T47D (cell line): ENCODE measurements at regions not wholly inside any gene's neighbourhood (a gene's known extent, or its start where the extent isn't known, plus 50 kb on each side); places are given as distances from the start of the nearest gene placed in this dataset.
"Not testable (repeated sequence)": the region's sequence is repeated elsewhere in the genome, so short reads cannot be mapped to it uniquely, and the experiment has no call there.

Experiments
- DNase-seq, 2 experiments: peaks; one replicate each; pipeline versions ENCODE4 v3.0.0 to v3.0.0-alpha.2; 2011 to 2012; ENCODE audit warnings: low read depth in 1 of 2, low spot score in 1 of 2
- JUND ChIP-seq: IDR thresholded peaks from 2 replicates; pipeline ENCODE4 v1.6.1; 2012; ENCODE audit warnings: low read depth
- in situ Hi-C: cut with HindIII; loops from 2 replicates; pipeline ENCODE4 v1.10.0; 2016; ENCODE audit warnings: low sequenced_read_pairs, low pct_unique_long_range_greater_than_20kb

DNA sequence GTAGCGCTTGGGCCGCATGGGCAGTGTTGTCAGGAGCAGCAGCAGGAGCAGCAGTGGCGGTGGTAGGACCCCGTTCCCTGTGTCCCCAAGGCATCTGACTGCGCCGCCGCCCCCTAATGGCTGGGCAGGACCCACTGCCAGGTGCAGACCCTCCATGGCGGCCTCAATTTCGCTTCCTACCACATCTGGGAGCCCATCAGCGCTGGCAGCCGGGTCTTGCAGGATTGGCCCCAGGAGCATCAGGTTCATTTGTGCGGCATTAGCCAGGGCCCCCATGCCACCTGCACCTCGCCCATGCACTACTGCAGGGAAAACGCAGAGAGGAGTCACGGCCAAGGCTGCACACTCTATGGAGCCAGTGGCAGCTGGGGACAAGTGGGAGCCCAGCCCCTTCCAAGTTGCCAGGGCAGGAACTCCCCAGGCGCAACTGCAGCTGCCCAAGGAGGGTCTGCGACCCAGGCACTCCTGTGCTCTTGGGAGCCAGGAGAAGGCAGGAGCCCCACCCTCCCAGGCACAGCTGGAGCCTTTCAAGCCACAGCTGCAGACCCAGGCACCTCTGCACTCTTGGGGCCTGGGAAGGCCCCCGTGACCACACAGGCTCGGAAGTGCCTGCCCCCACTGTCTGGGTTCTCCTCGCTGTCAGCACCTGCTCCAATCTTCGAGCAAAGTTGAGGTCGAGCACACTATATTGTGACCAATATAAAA, 594.2 kb downstream of the KCNJ18 start:
- no peak for DNase-seq
- in situ Hi-C loops = no loop called here
- TF ChIP-seq JUND = no peak

DNA sequence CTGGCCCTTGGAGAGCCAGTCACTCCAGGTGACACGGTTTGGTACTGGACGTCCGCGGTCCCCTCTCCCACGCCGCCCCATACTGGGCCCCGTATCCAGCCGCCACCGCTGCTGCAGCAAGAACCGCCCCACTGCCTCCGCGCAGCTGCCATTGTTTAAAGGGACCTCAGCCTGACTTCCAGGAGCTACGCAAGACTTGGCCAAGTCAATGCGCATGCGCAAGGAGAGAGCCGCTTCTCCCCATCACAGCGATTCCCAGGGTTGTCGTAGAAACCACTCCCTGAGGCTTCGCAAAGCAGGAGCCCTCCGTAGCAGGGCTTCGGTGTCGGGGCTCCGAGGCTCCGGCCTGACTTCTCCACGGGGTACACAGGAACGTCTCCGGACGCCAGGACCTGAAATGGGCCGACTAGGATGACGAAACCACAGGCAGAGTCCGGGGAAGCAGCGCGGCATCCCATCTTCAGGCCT, 606.2 kb downstream of the KCNJ18 start:
- in situ Hi-C loops = not testable (repeated sequence)

DNA sequence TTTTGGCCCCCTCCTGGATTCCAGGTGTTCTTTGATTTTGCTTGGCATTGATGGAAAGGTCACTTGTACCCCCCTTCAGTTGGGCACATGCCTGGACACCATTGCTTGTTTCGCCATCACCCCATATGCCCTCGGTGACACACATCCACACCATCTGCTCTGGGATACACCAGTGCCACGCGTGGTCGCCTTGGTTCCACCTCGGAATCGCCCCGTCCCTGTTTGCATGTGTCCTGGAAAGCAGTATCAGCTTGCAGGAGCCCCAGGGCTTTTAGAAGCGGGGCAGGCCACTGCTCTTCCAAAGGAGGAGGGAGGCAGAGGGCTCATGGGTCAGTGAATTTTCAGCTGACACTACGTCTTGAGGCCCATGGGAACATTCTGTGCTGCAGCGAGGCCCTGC, 607.9 kb downstream of the KCNJ18 start:
- no peak for TF ChIP-seq JUND
- in situ Hi-C loops = no loop called here
- no peak for DNase-seq

More for the DNA sequence above, 606.2 kb downstream of the KCNJ18 start:
- peak; percentile 33 to 66 for DNase-seq

DNA sequence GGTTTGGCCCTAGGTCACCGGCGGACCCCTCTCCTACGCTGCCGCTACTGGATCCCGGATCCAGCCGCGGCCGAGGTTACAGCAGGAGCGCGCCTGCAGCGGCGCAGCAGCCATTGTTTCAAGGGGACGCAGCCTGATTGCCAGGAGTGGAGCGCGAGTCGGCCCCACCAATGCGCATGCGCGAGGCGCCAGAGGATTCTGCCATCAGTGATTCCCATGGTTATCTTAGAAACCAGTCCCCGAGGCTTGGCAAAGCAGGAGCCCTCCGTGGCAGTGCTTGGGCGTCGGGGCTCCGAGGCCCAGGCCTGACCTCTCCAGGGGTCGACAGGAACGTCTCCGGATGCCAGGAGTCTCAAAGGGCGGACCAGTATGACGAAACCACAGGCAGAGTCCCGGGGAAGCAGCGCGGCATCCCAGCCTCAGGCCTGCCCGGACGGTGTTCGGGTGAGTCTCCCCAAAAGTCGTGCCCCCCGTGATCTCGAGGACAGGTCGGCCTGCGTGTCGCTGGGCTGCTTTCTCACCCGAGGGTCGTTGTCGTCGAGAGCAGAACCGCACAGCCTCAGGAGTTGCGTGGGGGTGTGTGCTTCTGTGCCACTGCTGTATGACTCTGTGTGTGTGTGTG, 608.5 kb downstream of the KCNJ18 start:
- no peak for DNase-seq
- no peak for TF ChIP-seq JUND
- in situ Hi-C loops = no loop called here

DNA sequence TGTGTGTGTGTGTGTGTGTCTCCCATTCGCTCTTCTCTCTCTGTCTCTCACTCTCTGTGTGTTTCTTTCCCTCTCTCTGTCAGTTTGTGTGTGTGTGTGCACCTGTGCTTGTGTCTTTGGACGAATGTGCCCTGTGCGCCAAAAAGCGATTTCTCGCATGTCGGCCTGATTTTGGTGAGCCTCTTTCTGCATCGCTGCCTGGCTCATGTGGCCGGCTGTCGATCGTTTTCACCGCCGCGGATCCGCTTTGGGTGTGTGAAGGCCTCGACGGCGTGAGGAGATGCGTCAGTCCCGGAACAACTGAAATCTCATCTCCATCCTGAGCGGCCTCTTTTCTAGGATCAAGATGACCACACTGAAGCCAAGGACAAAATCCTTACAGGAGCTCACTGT, 609.0 kb downstream of the KCNJ18 start:
- in situ Hi-C loops = no loop called here
- DNase-seq = no peak
- TF ChIP-seq JUND = no peak

DNA sequence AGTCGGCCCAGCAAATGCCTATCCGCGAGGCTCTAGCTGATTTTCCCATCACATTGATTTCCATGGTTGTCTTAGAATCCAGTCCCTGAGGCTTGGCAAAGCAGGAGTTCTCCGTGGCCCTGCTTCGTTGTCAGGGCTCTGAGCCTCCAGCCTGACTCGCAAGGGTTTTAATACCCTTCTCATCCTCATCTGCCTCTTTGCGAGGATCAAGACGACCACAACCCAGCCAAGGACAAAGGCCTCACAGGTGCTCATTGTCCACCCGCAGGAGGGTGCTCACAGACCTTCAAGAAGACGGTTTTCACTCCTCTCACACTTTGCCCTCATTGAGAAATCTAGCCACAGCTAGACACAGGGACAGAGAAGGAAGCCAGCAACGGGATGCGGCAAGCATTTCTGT, 610.8 kb downstream of the KCNJ18 start:
- TF ChIP-seq JUND = no peak
- in situ Hi-C loops = no loop called here
- DNase-seq = no peak

DNA sequence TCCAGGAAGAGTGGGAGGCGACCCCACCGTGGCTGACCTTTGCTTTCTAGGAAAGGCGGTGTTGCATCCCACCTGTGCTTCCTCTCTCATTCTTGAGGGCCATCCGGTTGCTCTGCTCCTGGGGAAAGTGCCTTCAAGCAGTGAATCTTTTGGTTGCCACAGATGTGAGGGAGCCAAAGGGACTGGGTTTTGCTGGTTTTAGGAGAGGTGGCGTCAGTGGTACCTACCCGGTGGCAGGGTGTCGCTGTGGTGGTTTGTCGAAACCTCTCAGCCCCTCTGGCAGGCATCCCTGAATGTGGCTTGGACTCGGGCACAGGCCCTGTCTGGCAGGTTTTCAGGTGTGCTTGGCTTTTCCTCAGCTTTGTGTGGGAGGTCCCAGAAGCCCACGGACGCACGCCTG, 611.5 kb downstream of the KCNJ18 start:
- no peak for DNase-seq
- TF ChIP-seq JUND = no peak
- in situ Hi-C loops = no loop called here

DNA sequence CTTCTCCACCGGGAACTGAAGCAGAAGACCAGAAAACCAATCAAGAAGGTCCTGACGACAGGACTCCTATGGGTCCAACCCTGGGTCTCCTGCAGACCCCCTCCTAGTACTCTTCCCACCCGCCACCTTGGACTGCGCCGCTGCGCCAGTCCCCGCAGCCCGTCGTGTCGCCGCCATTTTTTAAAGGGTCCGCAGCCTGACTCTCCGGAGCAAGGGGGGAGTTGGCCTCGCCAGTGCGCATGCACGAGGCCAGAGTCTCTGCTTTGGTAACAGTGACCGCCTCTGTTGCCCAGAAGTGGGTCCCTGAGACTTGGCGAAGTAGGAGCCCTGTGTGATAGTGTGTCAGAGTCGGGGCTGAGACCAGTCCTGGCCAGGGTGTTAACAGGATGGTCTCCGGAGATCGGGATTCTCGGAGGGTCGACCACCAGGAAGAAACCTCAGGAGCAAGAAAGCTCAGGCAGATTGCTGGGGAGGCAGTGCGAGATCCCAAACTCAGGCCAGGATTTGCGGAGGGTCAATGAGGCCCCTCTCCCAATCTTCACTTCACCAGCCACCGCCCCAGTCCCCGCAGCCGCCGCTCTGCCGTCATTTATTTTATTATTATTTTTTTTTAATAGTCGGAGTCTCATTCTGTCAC, 612.5 kb downstream of the KCNJ18 start:
- DNase-seq = no peak
- in situ Hi-C loops = no loop called here
- no peak for TF ChIP-seq JUND

DNA sequence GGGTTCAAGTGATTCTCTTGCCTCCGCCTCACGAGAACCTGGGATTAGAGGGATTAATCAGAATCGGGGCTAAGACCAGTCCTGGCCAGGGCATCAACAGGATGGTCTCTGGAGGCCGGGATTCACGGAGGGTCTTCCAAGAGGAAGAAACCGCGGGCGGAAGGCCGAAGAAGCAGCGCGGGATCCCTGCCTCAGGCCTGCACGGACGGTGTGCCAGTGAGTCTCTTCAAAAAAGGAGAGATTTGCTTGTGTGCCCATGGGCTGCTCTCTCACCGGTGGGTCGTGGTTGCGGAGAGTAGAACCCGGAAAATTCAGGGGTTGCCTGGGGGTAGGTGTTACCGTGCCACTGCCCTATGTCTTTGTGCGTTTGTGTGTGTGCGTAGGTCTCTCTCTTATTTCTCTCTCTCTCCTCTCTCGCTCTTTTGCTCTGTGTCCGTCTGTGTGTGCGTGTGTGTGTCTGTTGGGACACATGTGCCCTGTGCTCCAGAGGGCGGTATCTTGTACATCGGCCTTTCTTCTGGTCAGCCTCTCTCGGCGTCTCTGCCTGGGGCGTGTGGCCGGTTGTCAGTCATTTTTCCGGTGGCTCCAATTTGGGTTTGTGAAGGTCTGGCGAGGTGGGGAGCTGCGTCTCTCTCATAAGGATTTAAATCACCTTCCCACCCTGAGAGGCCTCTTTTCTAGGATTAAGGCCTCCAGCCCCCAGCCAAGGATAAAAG, 613.2 kb downstream of the KCNJ18 start:
- no peak for TF ChIP-seq JUND
- no peak for DNase-seq
- in situ Hi-C loops = no loop called here

DNA sequence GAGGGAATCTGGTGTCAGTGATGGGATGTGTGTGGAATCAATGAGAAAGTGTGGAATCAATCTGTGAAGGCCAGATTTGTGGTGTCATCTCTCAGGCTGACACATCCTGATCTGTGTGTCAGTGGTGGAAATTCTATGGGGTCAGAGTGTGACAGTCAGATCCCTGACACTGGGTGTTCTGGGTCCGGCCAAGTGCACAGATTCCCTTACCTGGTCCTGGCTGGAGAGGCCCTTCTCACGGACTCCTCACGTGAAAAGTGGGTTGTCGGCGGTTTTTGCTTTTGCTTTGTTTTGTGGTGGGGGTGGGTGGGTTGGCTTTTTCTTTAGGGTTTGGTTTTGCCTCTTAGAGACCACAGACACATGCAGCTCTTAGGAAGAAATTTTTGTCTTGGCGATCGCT, 618.0 kb downstream of the KCNJ18 start:
- DNase-seq, in situ Hi-C loops: not testable (repeated sequence)

DNA sequence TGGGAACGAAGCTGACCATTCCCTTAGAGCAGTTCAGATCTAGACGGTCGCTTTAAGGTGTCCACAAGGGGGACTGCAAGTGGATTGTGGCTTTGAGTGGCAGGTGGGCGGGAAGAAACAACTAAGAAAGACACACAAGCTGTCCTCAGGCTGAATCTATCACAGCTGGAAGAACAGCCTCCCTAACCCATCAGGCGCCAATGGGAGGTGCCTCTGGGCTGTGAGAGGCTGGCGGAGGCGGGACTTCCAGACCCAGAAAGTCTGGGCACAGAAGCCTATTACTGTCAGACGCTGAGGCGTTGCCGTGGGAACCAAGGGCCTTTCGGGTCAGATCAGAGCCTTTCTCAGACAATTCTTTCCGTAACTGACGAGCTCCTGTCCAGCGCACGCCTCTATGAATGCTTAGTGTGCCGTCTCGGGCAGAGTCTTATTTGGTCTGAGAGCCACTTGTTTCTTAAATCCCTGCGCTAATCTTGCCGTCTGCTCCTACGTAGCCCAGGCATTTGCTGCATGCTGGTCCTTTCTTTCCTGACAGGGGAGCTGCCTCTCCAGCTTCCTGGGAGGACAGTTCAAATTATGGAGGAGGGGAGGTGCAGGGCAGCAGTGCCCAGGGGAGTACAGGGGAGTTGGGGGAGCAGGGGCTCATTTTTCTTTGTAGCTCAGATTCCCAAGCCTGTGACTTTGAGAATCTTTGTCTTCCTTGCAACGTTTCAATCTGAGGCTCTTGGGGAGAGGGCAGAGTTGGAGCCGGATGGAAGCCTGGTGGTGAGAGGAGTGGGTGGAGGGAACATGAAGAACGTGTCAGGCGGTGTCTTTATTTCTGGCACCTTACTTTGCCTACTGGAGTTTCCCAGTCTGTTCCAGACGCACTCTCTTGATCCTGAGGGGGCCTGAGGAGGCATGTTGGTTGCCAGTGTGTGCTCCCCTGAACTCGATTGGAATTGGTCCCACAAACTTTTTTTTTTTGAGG, 618.7 kb downstream of the KCNJ18 start:
- no peak for TF ChIP-seq JUND
- in situ Hi-C loops = no loop called here
- DNase-seq = peak; percentile 72 to 95

DNA sequence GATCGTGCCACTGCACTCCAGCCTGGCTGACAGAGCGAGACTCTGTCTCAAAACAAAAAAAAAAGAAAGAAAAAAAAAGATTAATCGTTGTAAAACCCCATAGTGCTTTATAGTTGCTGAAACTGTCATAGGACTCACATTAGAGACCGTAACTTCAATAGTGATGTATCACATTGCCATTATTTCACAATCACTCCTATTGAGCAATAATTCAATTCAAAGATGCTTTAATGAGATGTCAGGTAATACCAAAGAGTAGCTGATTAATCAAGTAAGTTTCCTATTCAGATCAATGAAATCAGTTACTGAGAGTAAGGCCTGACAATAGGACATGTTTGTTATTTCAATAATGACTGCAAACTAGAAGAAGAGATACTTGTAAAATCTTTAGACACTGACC, 628.7 kb downstream of the KCNJ18 start:
- DNase-seq, in situ Hi-C loops: not testable (repeated sequence)

DNA sequence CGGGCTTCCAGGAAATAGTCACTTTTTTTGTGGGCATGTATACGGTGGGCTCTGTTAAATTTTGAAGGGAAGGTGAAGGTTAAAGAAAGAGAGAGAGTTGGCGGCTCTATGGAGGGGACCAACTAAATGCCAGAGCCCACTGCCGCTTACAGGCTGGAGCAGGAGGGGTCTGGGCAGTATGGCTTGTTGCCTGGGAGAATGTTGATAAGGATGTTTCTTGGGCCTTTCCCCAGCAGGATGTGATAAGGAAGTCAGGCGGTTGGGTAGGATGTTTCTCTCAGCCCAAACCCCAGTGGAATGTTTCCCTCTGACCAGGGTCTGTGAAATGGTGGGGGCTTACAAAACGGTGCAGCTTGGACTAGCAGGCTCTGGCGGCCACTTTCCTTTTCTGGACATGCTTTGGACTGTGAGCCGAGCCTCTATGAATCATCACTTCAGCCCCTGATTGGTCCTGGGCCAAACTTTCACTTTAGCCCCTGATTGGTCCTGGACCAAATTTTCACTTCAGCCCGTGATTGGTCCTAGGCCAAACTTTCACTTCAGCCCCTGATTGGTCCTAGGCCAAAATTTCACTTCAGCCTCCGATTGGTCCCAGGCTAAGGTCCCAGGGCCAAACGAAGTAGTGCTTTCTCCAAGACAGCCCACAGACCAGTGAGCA, 630.7 kb downstream of the KCNJ18 start:
- in situ Hi-C loops, DNase-seq: not testable (repeated sequence)
